CD4-positive, alpha-beta T cell treated with Interleukin-1 beta for 1 hour (primary cell): ENCODE measurements at regions not wholly inside any gene's neighbourhood (a gene's known extent, or its start where the extent isn't known, plus 50 kb on each side); places are given as distances from the start of the nearest gene placed in this dataset.

Source experiments
- DNase-seq, 2 donors: peaks; one replicate each; pipeline ENCODE4 v3.0.0-alpha.2; 2020 to 2022

GRCh38 chr2:64287202-64287740 lies 143.1 kb upstream of the PELI1 start:
- DNase-seq: no peak

GRCh38 chr2:64288321-64289193 lies 144.3 kb upstream of the PELI1 start:
- DNase-seq: no peak

GRCh38 chr2:64289251-64289650 lies 145.0 kb upstream of the PELI1 start:
- DNase-seq: no peak

- DNase-seq: no peak
These were observed 145.5 kb upstream of the PELI1 start for GRCh38 chr2:64289737-64290136.

GRCh38 chr2:64291181-64291580 lies 147.0 kb upstream of the PELI1 start:
- no peak for DNase-seq

GRCh38 chr2:64295326-64296139 lies 151.3 kb upstream of the PELI1 start:
- no peak for DNase-seq

- no peak for DNase-seq
These were observed 151.9 kb upstream of the PELI1 start for GRCh38 chr2:64296140-64296480.

GRCh38 chr2:64296695-64297346 lies 152.6 kb upstream of the PELI1 start:
- DNase-seq: no peak

- no peak for DNase-seq
These were observed 153.9 kb upstream of the PELI1 start for GRCh38 chr2:64298161-64298560.

GRCh38 chr2:64300066-64300465 lies 153.9 kb upstream of the LGALSL start:
- no peak for DNase-seq

- no peak for DNase-seq
These were observed 150.7 kb upstream of the LGALSL start for GRCh38 chr2:64303250-64303649.

GRCh38 chr2:64307421-64307820 lies 146.5 kb upstream of the LGALSL start:
- DNase-seq: no peak

- no peak for DNase-seq
These were observed 142.6 kb upstream of the LGALSL start for GRCh38 chr2:64311191-64311910.

GRCh38 chr2:64311948-64312621 lies 141.9 kb upstream of the LGALSL start:
- peak in 1 of 2 donors; percentile 22 for DNase-seq

GRCh38 chr2:64312622-64313397 lies 141.2 kb upstream of the LGALSL start:
- DNase-seq: no peak

GRCh38 chr2:64313398-64313723 lies 140.6 kb upstream of the LGALSL start:
- DNase-seq: no peak

GRCh38 chr2:64315291-64315960 lies 138.5 kb upstream of the LGALSL start:
- DNase-seq: no peak

GRCh38 chr2:64317707-64318475 lies 136.1 kb upstream of the LGALSL start:
- DNase-seq: no peak

- DNase-seq: no peak
These were observed 135.6 kb upstream of the LGALSL start for GRCh38 chr2:64318476-64318748.

- no peak for DNase-seq
These were observed 134.1 kb upstream of the LGALSL start for GRCh38 chr2:64319896-64320295.
